Inflammatory macrophage (primary cell): ENCODE measurements at regions not wholly inside any gene's neighbourhood (a gene's known extent, or its start where the extent isn't known, plus 50 kb on each side); places are given as distances from the start of the nearest gene placed in this dataset.
"Not testable (repeated sequence)": the region's sequence is repeated elsewhere in the genome, so short reads cannot be mapped to it uniquely, and the experiment has no call there.

Experiments used
- DNase-seq, 2 donors: peaks; one replicate each; pipeline ENCODE4 v3.0.0-alpha.2; 2020 to 2022

GRCh38 chr6:141134723-141135122, 998.0 kb upstream of the GJE1 start:
- no peak for DNase-seq

GRCh38 chr6:141133836-141134235, 998.9 kb upstream of the GJE1 start:
- no peak for DNase-seq

- DNase-seq = no peak
Observed at GRCh38 chr6:141133346-141133745, 999.4 kb upstream of the GJE1 start.

- DNase-seq = no peak
Observed at GRCh38 chr6:141131616-141132015, 1001.1 kb upstream of the GJE1 start.

GRCh38 chr6:141123497-141123896, 1009.2 kb upstream of the GJE1 start:
- DNase-seq = no peak

GRCh38 chr6:141123049-141123448, 1009.7 kb upstream of the GJE1 start:
- DNase-seq = no peak

- DNase-seq = no peak
Observed at GRCh38 chr6:141118991-141119390, 1013.7 kb upstream of the GJE1 start.

- DNase-seq = no peak
Observed at GRCh38 chr6:141117874-141118273, 1014.9 kb upstream of the GJE1 start.

- DNase-seq = no peak
Observed at GRCh38 chr6:141110481-141110880, 1022.2 kb upstream of the GJE1 start.

GRCh38 chr6:141107591-141108160, 1025.0 kb upstream of the GJE1 start:
- no peak for DNase-seq

- no peak for DNase-seq
Observed at GRCh38 chr6:141105481-141105880, 1027.2 kb upstream of the GJE1 start.

GRCh38 chr6:141103246-141103645, 1029.5 kb upstream of the GJE1 start:
- no peak for DNase-seq

GRCh38 chr6:141097471-141097870, 1035.3 kb upstream of the GJE1 start:
- DNase-seq = no peak

GRCh38 chr6:141095308-141095707, 1037.4 kb upstream of the GJE1 start:
- DNase-seq = no peak

- DNase-seq = no peak
Observed at GRCh38 chr6:141088171-141088570, 1044.6 kb upstream of the GJE1 start.

- no peak for DNase-seq
Observed at GRCh38 chr6:141077355-141078333, 1055.1 kb upstream of the GJE1 start.

- no peak for DNase-seq
Observed at GRCh38 chr6:141057761-141058160, 1075.0 kb upstream of the GJE1 start.

- DNase-seq = no peak
Observed at GRCh38 chr6:141056945-141057625, 1075.6 kb upstream of the GJE1 start.

- DNase-seq = no peak
Observed at GRCh38 chr6:141050471-141050870, 1082.3 kb upstream of the GJE1 start.

- no peak for DNase-seq
Observed at GRCh38 chr6:141048451-141048850, 1084.3 kb upstream of the GJE1 start.

- not testable (repeated sequence) for DNase-seq
Observed at GRCh38 chr6:141046496-141046895, 1086.2 kb upstream of the GJE1 start.

- DNase-seq = no peak
Observed at GRCh38 chr6:141041596-141042087, 1091.1 kb upstream of the GJE1 start.
